Neuronal stem cell (in vitro differentiated cells): ENCODE measurements at regions not wholly inside any gene's neighbourhood (a gene's known extent, or its start where the extent isn't known, plus 50 kb on each side); places are given as distances from the start of the nearest gene placed in this dataset.

Experiments used
- DNase-seq: peaks from one replicate; pipeline ENCODE4 v3.0.0-alpha.2; 2013; ENCODE audit warnings: low spot score
- H2AFZ ChIP-seq: one replicate; pipeline ENCODE4 v1.6.1; 2013; ENCODE audit warnings: mild to moderate bottlenecking, low read length, inconsistent platforms
- H2AK5ac ChIP-seq: 2 replicates; pipeline ENCODE4 v1.6.1; 2013; ENCODE audit warnings: low read depth, mild to moderate bottlenecking, inconsistent platforms, low read length, moderate library complexity, mixed read lengths
- H2BK120ac ChIP-seq: 2 replicates; pipeline ENCODE4 v1.6.1; 2013; ENCODE audit warnings: low read depth, mild to moderate bottlenecking, inconsistent platforms, low read length, moderate library complexity, mixed read lengths
- H2BK12ac ChIP-seq: one replicate; pipeline ENCODE4 v1.6.1; 2013; ENCODE audit warnings: low read length, inconsistent platforms
- H2BK15ac ChIP-seq: 2 replicates; pipeline ENCODE4 v1.6.1; 2013; ENCODE audit warnings: mild to moderate bottlenecking, low read length, inconsistent platforms, mixed read lengths
- H2BK5ac ChIP-seq: one replicate; pipeline ENCODE4 v1.6.1; 2013; ENCODE audit warnings: inconsistent platforms, mild to moderate bottlenecking, low read length, moderate library complexity
- H3K14ac ChIP-seq: one replicate; pipeline ENCODE4 v1.6.1; 2013; ENCODE audit warnings: low read length, inconsistent platforms
- H3K18ac ChIP-seq: 2 replicates; pipeline ENCODE4 v1.6.1; 2013; ENCODE audit warnings: low read length, inconsistent platforms
- H3K23ac ChIP-seq: 2 replicates; pipeline ENCODE4 v1.6.1; 2013; ENCODE audit warnings: low read depth, mild to moderate bottlenecking, mixed read lengths, low read length, inconsistent platforms; ENCODE audit not compliant: poor library complexity
- H3K27ac ChIP-seq: replicated peaks from 3 replicates; pipeline ENCODE4 v1.5.1; 2013; ENCODE audit warnings: low read length, inconsistent platforms
- H3K27me3 ChIP-seq, 3 experiments: 2 replicates each; pipeline ENCODE4 v1.6.1; 2013; ENCODE audit warnings: low read length in 3 of 3, mild to moderate bottlenecking in 2 of 3, inconsistent platforms in 1 of 3, low read depth in 1 of 3, mixed read lengths in 1 of 3, moderate library complexity in 1 of 3; ENCODE audit not compliant: control insufficient read depth in 3 of 3, insufficient read depth in 3 of 3
- H3K36me3 ChIP-seq, 2 donors: replicated peaks in 1 of 2; 2 replicates each; pipeline ENCODE4 v1.6.1; 2013; ENCODE audit warnings: low read length in 2 of 2; ENCODE audit not compliant: control insufficient read depth in 2 of 2, insufficient read depth in 2 of 2
- H3K4ac ChIP-seq: 2 replicates; pipeline ENCODE4 v1.6.1; 2013; ENCODE audit warnings: inconsistent platforms, mild to moderate bottlenecking, low read length, moderate library complexity
- H3K4me1 ChIP-seq, 2 donors: 1 replicate in 1 of 2; 2 replicates in 1 of 2; pipeline ENCODE4 v1.6.1; 2013; ENCODE audit warnings: low read length in 2 of 2, low read depth in 1 of 2; ENCODE audit not compliant: control insufficient read depth in 2 of 2, insufficient read depth in 1 of 2
- H3K4me2 ChIP-seq: one replicate; pipeline ENCODE4 v1.6.1; 2013; ENCODE audit warnings: mild to moderate bottlenecking, low read length, inconsistent platforms; ENCODE audit not compliant: insufficient read depth, poor library complexity, severe bottlenecking
- H3K4me3 ChIP-seq, 2 donors: 2 replicates each; pipeline ENCODE4 v1.5.1; 2013; ENCODE audit warnings: low read length in 2 of 2, mild to moderate bottlenecking in 2 of 2, inconsistent platforms in 1 of 2, moderate library complexity in 1 of 2
- H3K79me1 ChIP-seq: one replicate; pipeline ENCODE4 v1.6.1; 2013; ENCODE audit warnings: low read depth, mild to moderate bottlenecking, inconsistent platforms, low read length, moderate library complexity
- H3K9ac ChIP-seq: one replicate; pipeline ENCODE4 v1.6.1; 2013; ENCODE audit warnings: mild to moderate bottlenecking, low read depth, low read length, inconsistent platforms; ENCODE audit not compliant: poor library complexity
- H3K9me3 ChIP-seq, 2 donors: replicated peaks in 1 of 2; 2 replicates each; pipeline versions ENCODE3 to v1.6.1; 2013; ENCODE audit warnings: low read length in 2 of 2, mild to moderate bottlenecking in 2 of 2, inconsistent platforms in 1 of 2, low read depth in 1 of 2, mixed read lengths in 1 of 2, moderate library complexity in 1 of 2; ENCODE audit not compliant: control insufficient read depth in 2 of 2, insufficient read depth in 1 of 2
- H4K8ac ChIP-seq: one replicate; pipeline ENCODE4 v1.6.1; 2013; ENCODE audit warnings: low read depth, mild to moderate bottlenecking, inconsistent platforms, low read length, moderate library complexity
- H4K91ac ChIP-seq: one replicate; pipeline ENCODE4 v1.6.1; 2013; ENCODE audit warnings: low read length, low read depth, mild to moderate bottlenecking, inconsistent platforms; ENCODE audit not compliant: poor library complexity
- WGBS, 2 donors: extraction: QIAGEN DNeasy Blood & Tissue Kit; methylation state at CpG; one replicate each; pipeline ENCODE4 v1.1.7; 2013; ENCODE audit warnings: missing lambda C conversion rate in 2 of 2, mixed read lengths in 1 of 2; ENCODE audit not compliant: insufficient read length in 2 of 2, insufficient replicate concordance in 1 of 2; ENCODE audit errors: extremely low coverage in 2 of 2; 5-methylcytosine and 5-hydroxymethylcytosine counted together

DNA sequence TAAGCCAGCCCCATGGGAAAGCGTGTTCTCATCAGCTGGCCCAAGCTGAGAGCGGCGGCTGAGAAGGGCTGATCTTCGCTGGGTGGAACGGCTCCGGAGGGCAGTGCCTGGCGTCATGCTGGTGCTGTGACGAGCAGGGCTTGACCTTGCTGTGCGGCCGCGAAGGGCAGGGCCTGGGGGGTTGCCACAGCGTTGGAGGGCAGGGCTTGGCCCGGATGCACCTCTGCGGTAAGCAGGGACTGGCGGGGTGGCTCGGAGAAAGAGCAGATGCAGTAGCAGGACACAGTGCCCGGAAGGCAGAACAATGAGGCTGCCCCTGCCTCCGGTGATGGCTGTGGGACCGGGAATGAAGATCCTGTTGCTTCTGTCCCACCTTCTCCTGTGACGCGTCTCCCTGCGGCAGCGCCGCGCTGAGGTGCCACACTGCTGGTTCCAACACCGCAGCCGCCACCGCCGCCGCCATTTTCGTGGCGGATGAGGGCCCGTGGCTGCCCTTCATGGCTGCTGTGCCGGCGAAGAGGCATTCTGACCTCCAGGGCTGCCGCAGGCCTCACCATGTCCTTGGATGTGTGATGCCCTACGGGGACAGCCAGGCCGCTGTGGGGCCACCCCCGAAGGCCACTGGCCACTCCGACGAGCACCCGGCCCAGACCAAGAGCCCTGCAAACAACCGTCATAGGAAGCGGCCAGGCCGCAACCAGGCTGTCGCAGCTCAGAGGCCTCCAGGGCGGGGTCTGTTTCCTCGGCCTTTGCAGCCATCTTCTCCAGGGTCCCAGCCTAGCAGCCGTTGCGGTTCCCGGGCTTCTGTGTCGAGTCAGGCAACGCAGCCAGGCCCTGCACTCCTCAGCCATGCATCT lies 890.5 kb upstream of the CTNND2 start:
- no peak overlapping the region for H3K4me2 ChIP-seq
- H2BK5ac ChIP-seq: no peak overlapping the region
- H2AK5ac ChIP-seq: peak overlapping the region; percentile 83
- H3K36me3 ChIP-seq: no peaks in the 10 kb centered on the region
- no peak overlapping the region for H3K9ac ChIP-seq
- H3K4me3 ChIP-seq: no peak overlapping the region
- no peaks in the 10 kb centered on the region for H3K27me3 ChIP-seq
- H3K14ac ChIP-seq: peak overlapping the region; percentile 56
- no peak overlapping the region for H3K27ac ChIP-seq
- H2BK12ac ChIP-seq: no peak overlapping the region
- peak overlapping the region; percentile 64 for H3K18ac ChIP-seq
- H2BK15ac ChIP-seq: no peak overlapping the region
- no peaks in the 10 kb centered on the region for H3K4me1 ChIP-seq
- H4K91ac ChIP-seq: peak overlapping the region; percentile 92
- H2BK120ac ChIP-seq: no peak overlapping the region
- WGBS, 2 donors: no CpG with 5 or more reads among the region's 53 CpGs
- H3K9me3 ChIP-seq: peaks cover 0 to 4% of the 10 kb centered on the region in 2 donors
- no peaks in the 10 kb centered on the region for H3K79me1 ChIP-seq
- no peak for DNase-seq
- H2AFZ ChIP-seq: no peak overlapping the region
- peak overlapping the region; percentile 65 for H3K23ac ChIP-seq
- H4K8ac ChIP-seq: peak overlapping the region; percentile 92
- H3K4ac ChIP-seq: no peak overlapping the region

DNA sequence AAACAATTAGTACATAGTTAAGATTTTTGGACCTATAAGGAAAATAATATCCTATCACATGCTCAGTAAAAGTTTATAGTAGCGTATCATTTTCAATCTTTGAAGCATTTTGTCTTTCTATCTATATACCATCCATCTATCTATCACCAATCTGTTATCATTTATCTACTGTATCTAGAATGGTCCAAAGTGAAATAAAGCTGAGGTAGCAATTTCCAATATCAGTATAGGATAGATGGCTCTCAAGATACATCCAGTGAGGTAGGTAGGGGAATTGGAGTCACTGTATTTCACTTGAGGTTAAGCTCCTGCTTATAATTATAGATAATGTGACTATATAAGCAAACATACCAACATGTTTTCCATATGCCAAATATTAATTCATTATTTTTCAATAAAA lies 889.1 kb upstream of the CTNND2 start:
- H3K9me3 ChIP-seq: peaks cover 0 to 4% of the 10 kb centered on the region in 2 donors
- no peaks in the 10 kb centered on the region for H3K27me3 ChIP-seq
- no peak overlapping the region for H2AK5ac ChIP-seq
- no peaks in the 10 kb centered on the region for H3K36me3 ChIP-seq
- H3K23ac ChIP-seq: no peak overlapping the region
- no peak overlapping the region for H2AFZ ChIP-seq
- H2BK15ac ChIP-seq: no peak overlapping the region
- H4K91ac ChIP-seq: no peak overlapping the region
- H2BK12ac ChIP-seq: no peak overlapping the region
- no peak for DNase-seq
- H4K8ac ChIP-seq: no peak overlapping the region
- no peak overlapping the region for H3K4me2 ChIP-seq
- no peak overlapping the region for H3K14ac ChIP-seq
- no CpG with 5 or more reads among the region's 1 CpG for WGBS, 2 donors
- H2BK120ac ChIP-seq: no peak overlapping the region
- H3K9ac ChIP-seq: no peak overlapping the region
- no peak overlapping the region for H2BK5ac ChIP-seq
- no peak overlapping the region for H3K4ac ChIP-seq
- H3K79me1 ChIP-seq: no peaks in the 10 kb centered on the region
- H3K4me3 ChIP-seq: no peak overlapping the region
- no peak overlapping the region for H3K27ac ChIP-seq
- H3K4me1 ChIP-seq: no peaks in the 10 kb centered on the region
- H3K18ac ChIP-seq: no peak overlapping the region

DNA sequence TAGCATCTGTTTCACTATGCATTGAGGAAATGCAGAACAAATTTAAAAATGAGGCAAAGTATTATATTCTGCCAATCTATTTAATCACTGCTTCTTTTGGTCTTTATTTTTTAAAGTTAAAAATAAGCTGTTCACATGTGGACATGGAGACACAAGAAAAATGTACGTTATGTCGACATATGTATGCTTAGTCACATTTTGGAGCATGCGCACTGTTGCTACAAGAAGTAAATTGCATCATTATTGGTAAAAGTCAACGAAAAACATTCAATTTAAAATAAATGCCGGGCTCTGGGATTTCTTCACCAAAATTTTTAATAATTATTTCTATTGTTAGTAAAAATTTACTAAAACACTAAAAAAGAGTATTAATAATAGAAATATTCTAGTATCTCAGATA lies 876.3 kb upstream of the CTNND2 start:
- Histone ChIP-seq H3K4me1 (no peaks in the 10 kb centered on the region), H4K91ac (no peak overlapping the region), H3K4me3 (no peak overlapping the region), H3K36me3 (no peaks in the 10 kb centered on the region), H2AFZ (no peak overlapping the region), H3K14ac (no peak overlapping the region), H3K9ac (no peak overlapping the region), H2BK5ac (no peak overlapping the region), H2BK15ac (no peak overlapping the region), H3K9me3 (no peaks in the 10 kb centered on the region), H4K8ac (no peak overlapping the region), H3K79me1 (no peaks in the 10 kb centered on the region), H3K18ac (no peak overlapping the region), H3K23ac (no peak overlapping the region), H2AK5ac (no peak overlapping the region), H3K4ac (no peak overlapping the region), H3K4me2 (no peak overlapping the region), H3K27me3 (no peaks in the 10 kb centered on the region), H3K27ac (no peak overlapping the region), H2BK120ac (no peak overlapping the region), H2BK12ac (no peak overlapping the region)
- no peak for DNase-seq
- no CpG with 5 or more reads among the region's 5 CpGs for WGBS, 2 donors

DNA sequence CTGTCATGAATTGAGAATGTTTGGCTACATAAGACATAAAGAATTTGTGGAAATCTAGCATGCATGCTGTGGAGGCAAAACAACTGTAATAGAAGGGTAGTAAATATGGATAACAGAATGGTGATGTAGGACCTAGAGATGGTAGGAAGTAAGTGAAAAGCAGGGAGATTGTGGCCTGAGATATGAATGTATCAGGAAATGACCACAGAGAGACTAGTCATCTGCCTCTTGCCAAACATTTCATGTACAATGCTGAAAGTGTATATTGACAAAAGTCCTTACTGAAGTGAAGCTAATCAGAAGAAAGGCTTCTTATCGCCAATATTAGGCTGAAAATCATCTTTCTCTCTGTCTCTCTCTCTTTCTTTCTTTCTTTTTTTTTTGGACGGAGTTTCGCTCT lies 873.1 kb upstream of the CTNND2 start:
- no peak overlapping the region for H3K23ac ChIP-seq
- no CpG with 5 or more reads among the region's 3 CpGs for WGBS, 2 donors
- no peak overlapping the region for H4K91ac ChIP-seq

More for the DNA sequence above, 873.1 kb upstream of the CTNND2 start:
- H2BK15ac ChIP-seq: no peak overlapping the region
- H3K14ac ChIP-seq: no peak overlapping the region
- H3K4ac ChIP-seq: no peak overlapping the region
- no peak overlapping the region for H2AFZ ChIP-seq
- H4K8ac ChIP-seq: no peak overlapping the region
- H3K36me3 ChIP-seq: no peaks in the 10 kb centered on the region
- no peaks in the 10 kb centered on the region for H3K9me3 ChIP-seq
- no peak overlapping the region for H3K27ac ChIP-seq
- H3K4me2 ChIP-seq: no peak overlapping the region
- no peak for DNase-seq
- no peak overlapping the region for H3K4me3 ChIP-seq
- H2AK5ac ChIP-seq: no peak overlapping the region
- no peak overlapping the region for H3K18ac ChIP-seq
- H3K4me1 ChIP-seq: no peaks in the 10 kb centered on the region
- no peak overlapping the region for H2BK5ac ChIP-seq
- H3K27me3 ChIP-seq: no peaks in the 10 kb centered on the region
- H2BK120ac ChIP-seq: no peak overlapping the region
- H3K79me1 ChIP-seq: no peaks in the 10 kb centered on the region
- no peak overlapping the region for H3K9ac ChIP-seq
- H2BK12ac ChIP-seq: no peak overlapping the region
